ENCODE measurements at regions not wholly inside any gene's neighbourhood (a gene's known extent, or its start where the extent isn't known, plus 50 kb on each side); places are given as distances from the start of the nearest gene placed in this dataset.

- TF ChIP-seq, protein P1, sequence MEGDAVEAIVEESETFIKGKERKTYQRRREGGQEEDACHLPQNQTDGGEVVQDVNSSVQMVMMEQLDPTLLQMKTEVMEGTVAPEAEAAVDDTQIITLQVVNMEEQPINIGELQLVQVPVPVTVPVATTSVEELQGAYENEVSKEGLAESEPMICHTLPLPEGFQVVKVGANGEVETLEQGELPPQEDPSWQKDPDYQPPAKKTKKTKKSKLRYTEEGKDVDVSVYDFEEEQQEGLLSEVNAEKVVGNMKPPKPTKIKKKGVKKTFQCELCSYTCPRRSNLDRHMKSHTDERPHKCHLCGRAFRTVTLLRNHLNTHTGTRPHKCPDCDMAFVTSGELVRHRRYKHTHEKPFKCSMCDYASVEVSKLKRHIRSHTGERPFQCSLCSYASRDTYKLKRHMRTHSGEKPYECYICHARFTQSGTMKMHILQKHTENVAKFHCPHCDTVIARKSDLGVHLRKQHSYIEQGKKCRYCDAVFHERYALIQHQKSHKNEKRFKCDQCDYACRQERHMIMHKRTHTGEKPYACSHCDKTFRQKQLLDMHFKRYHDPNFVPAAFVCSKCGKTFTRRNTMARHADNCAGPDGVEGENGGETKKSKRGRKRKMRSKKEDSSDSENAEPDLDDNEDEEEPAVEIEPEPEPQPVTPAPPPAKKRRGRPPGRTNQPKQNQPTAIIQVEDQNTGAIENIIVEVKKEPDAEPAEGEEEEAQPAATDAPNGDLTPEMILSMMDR (conservative IDR thresholded peaks at IDR 0.05; ENCODE audit: low read depth in 2 of 2), result no peak
- TF ChIP-seq STAT1 (IDR thresholded peaks at IDR 0.05; ENCODE audit: unreplicated experiment) (no peak), POLR2AphosphoS5 (IDR thresholded peaks at IDR 0.05; ENCODE audit: low read depth) (no peak), EZH2 (IDR thresholded peaks at IDR 0.05; ENCODE audit: low read depth, unreplicated experiment) (no peak)
- TF ChIP-seq, protein P2, sequence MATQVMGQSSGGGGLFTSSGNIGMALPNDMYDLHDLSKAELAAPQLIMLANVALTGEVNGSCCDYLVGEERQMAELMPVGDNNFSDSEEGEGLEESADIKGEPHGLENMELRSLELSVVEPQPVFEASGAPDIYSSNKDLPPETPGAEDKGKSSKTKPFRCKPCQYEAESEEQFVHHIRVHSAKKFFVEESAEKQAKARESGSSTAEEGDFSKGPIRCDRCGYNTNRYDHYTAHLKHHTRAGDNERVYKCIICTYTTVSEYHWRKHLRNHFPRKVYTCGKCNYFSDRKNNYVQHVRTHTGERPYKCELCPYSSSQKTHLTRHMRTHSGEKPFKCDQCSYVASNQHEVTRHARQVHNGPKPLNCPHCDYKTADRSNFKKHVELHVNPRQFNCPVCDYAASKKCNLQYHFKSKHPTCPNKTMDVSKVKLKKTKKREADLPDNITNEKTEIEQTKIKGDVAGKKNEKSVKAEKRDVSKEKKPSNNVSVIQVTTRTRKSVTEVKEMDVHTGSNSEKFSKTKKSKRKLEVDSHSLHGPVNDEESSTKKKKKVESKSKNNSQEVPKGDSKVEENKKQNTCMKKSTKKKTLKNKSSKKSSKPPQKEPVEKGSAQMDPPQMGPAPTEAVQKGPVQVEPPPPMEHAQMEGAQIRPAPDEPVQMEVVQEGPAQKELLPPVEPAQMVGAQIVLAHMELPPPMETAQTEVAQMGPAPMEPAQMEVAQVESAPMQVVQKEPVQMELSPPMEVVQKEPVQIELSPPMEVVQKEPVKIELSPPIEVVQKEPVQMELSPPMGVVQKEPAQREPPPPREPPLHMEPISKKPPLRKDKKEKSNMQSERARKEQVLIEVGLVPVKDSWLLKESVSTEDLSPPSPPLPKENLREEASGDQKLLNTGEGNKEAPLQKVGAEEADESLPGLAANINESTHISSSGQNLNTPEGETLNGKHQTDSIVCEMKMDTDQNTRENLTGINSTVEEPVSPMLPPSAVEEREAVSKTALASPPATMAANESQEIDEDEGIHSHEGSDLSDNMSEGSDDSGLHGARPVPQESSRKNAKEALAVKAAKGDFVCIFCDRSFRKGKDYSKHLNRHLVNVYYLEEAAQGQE (IDR thresholded peaks at IDR 0.05; ENCODE audit: unreplicated experiment), result no peak
Observed at GRCh38 chr1:189921613-189922012, 556.1 kb downstream of the BRINP3 start.

Data from GM23338 (cell line).